ENCODE measurements at regions not wholly inside any gene's neighbourhood (a gene's known extent, or its start where the extent isn't known, plus 50 kb on each side); places are given as distances from the start of the nearest gene placed in this dataset.

GRCh38 chr10:118106426-118106825 lies 59.7 kb upstream of the RAB11FIP2 start:
- no peak for TF ChIP-seq POLR2A (IDR thresholded peaks at IDR 0.05; ENCODE audit: low read depth, low read length)
- no peak for TF ChIP-seq TAF1 (IDR thresholded peaks at IDR 0.05; ENCODE audit: borderline replicate concordance, low read depth, low read length)
